Glutamatergic neuron (in vitro differentiated cells): ENCODE measurements at regions not wholly inside any gene's neighbourhood (a gene's known extent, or its start where the extent isn't known, plus 50 kb on each side); places are given as distances from the start of the nearest gene placed in this dataset.

Source experiments
- DNase-seq: peaks from one replicate; pipeline ENCODE4 v3.0.0; 2022
- H3K27ac Mint-ChIP-seq: one replicate; pipeline ENCODE4 v1.8.0; 2020; ENCODE audit warnings: mild to moderate bottlenecking, mixed read lengths, inconsistent platforms; ENCODE audit not compliant: unreplicated experiment
- H3K27me3 Mint-ChIP-seq: one replicate; pipeline ENCODE4 v1.8.0; 2020; ENCODE audit warnings: mild to moderate bottlenecking, moderate library complexity, mixed read lengths, inconsistent platforms; ENCODE audit not compliant: unreplicated experiment
- H3K36me3 Mint-ChIP-seq: one replicate; pipeline ENCODE4 v1.8.0; 2020; ENCODE audit warnings: mild to moderate bottlenecking, mixed read lengths, inconsistent platforms; ENCODE audit not compliant: unreplicated experiment
- H3K4me1 Mint-ChIP-seq: one replicate; pipeline ENCODE4 v1.8.0; 2020; ENCODE audit warnings: mild to moderate bottlenecking, low read depth, mixed read lengths, inconsistent platforms; ENCODE audit not compliant: unreplicated experiment
- H3K4me3 Mint-ChIP-seq: one replicate; pipeline ENCODE4 v1.8.0; 2020; ENCODE audit warnings: mild to moderate bottlenecking, mixed read lengths, inconsistent platforms; ENCODE audit not compliant: unreplicated experiment
- H3K9me3 Mint-ChIP-seq: one replicate; pipeline ENCODE4 v1.8.0; 2020; ENCODE audit warnings: mild to moderate bottlenecking, moderate library complexity, mixed read lengths, inconsistent platforms; ENCODE audit not compliant: unreplicated experiment
- TF ChIP-seq, protein P1 (sequence below): fragments of 200-600 bp; sonication (generic); IDR thresholded peaks from one replicate; pipeline ENCODE4 v1.5.0; 2021; ENCODE audit not compliant: partially characterized antibody, unreplicated experiment

DNA sequence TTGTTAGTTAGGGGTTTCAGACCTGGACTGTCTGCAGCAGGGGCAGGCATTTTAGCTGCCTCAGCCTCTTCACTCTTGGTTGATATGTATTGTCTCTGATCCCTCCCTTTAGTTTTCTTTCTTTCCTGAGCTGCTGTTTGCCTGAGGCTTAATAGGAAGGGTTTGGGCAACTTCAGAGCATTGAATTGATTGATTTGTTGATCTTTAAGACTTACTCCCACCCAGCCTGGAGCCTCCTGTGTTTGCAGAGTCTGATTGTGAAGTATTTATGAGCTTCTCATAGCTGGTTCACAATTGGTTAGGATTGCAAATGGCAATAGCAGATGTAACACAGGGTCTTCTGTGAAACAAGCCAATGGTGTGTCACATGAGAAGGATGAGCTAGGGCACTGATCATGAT lies 671.8 kb upstream of the SEMA6A start:
- TF ChIP-seq, protein P1, sequence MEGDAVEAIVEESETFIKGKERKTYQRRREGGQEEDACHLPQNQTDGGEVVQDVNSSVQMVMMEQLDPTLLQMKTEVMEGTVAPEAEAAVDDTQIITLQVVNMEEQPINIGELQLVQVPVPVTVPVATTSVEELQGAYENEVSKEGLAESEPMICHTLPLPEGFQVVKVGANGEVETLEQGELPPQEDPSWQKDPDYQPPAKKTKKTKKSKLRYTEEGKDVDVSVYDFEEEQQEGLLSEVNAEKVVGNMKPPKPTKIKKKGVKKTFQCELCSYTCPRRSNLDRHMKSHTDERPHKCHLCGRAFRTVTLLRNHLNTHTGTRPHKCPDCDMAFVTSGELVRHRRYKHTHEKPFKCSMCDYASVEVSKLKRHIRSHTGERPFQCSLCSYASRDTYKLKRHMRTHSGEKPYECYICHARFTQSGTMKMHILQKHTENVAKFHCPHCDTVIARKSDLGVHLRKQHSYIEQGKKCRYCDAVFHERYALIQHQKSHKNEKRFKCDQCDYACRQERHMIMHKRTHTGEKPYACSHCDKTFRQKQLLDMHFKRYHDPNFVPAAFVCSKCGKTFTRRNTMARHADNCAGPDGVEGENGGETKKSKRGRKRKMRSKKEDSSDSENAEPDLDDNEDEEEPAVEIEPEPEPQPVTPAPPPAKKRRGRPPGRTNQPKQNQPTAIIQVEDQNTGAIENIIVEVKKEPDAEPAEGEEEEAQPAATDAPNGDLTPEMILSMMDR, result no peak
- no peaks in the 10 kb centered on the region for H3K9me3 Mint-ChIP-seq

DNA sequence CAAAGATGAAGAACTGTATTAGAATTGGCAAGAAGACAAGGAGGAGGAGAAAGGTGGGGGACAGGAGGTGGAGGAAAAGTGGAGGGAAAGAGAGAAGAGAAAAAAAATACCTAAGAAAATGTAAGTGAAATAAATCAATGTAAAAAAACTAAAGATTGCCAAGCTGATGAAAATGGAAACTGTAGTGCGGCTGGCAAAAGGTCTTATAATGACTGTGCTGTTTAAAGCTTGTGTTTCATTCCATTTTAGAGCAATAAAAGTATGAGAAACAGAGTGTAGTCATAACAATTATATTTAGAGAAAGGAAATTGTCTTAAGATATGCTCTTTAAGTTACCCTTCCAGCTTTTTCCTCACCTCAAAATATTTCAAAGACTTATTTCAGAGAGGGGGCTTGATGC lies 670.5 kb upstream of the SEMA6A start:
- peaks cover 6% of the 10 kb centered on the region for H3K36me3 Mint-ChIP-seq
- H3K9me3 Mint-ChIP-seq, result peaks cover 3% of the 10 kb centered on the region
- no peak overlapping the region for H3K4me3 Mint-ChIP-seq
- TF ChIP-seq, protein P1, result no peak
- H3K27ac Mint-ChIP-seq, result no peak overlapping the region
- H3K4me1 Mint-ChIP-seq, result no peaks in the 10 kb centered on the region
- no peak for DNase-seq
- no peaks in the 10 kb centered on the region for H3K27me3 Mint-ChIP-seq

More for the DNA sequence above, 671.8 kb upstream of the SEMA6A start:
- Mint-ChIP-seq H3K27me3 (no peaks in the 10 kb centered on the region), H3K36me3 (no peaks in the 10 kb centered on the region), H3K27ac (no peak overlapping the region), H3K4me1 (no peaks in the 10 kb centered on the region), H3K4me3 (no peak overlapping the region)
- no peak for DNase-seq

- H3K9me3 Mint-ChIP-seq, result peaks cover 3% of the 10 kb centered on the region
- no peak overlapping the region for H3K27ac Mint-ChIP-seq
- peaks cover 6% of the 10 kb centered on the region for H3K36me3 Mint-ChIP-seq
- no peaks in the 10 kb centered on the region for H3K27me3 Mint-ChIP-seq
- H3K4me1 Mint-ChIP-seq, result no peaks in the 10 kb centered on the region
- no peak overlapping the region for H3K4me3 Mint-ChIP-seq
- DNase-seq, result no peak
- TF ChIP-seq, protein P1, result no peak
Measured at GRCh38 chr5:117242028-117242427, 667.4 kb upstream of the SEMA6A start.

DNA sequence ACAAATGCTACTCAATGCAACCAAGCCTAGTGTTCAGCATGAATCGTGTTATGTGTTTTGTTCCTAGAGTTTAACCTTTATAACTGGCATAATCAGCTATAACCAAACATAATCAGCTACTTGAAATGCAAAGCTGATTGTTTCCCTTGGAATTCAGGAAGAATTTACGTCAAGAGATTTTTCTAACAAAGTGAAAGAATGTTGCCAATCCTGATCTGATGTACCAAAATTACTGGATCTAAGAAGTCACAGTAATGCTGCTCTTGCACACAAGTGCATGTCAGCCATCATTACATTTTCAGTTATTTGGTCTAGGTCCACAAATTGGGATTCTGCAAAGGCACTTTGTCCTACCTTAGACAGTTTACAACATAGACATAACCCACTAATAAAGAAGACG lies 662.3 kb upstream of the SEMA6A start:
- H3K27me3 Mint-ChIP-seq, result no peaks in the 10 kb centered on the region
- no peak for DNase-seq
- H3K4me3 Mint-ChIP-seq, result no peak overlapping the region
- H3K9me3 Mint-ChIP-seq, result peaks cover 3% of the 10 kb centered on the region
- H3K27ac Mint-ChIP-seq, result no peak overlapping the region
- no peaks in the 10 kb centered on the region for H3K4me1 Mint-ChIP-seq
- peaks cover 6% of the 10 kb centered on the region for H3K36me3 Mint-ChIP-seq
- TF ChIP-seq, protein P1, result no peak

GRCh38 chr5:117235786-117236185 lies 661.2 kb upstream of the SEMA6A start:
- H3K36me3 Mint-ChIP-seq, result peaks cover 4% of the 10 kb centered on the region
- DNase-seq, result no peak
- H3K9me3 Mint-ChIP-seq, result peaks cover 1% of the 10 kb centered on the region
- no peaks in the 10 kb centered on the region for H3K4me1 Mint-ChIP-seq
- no peak overlapping the region for H3K27ac Mint-ChIP-seq
- no peaks in the 10 kb centered on the region for H3K27me3 Mint-ChIP-seq
- TF ChIP-seq, protein P1, result no peak
- H3K4me3 Mint-ChIP-seq, result no peak overlapping the region
